HG02588 (cell line): ENCODE measurements at regions not wholly inside any gene's neighbourhood (a gene's known extent, or its start where the extent isn't known, plus 50 kb on each side); places are given as distances from the start of the nearest gene placed in this dataset.
"Not testable (repeated sequence)": the region's sequence is repeated elsewhere in the genome, so short reads cannot be mapped to it uniquely, and the experiment has no call there.

ENCODE experiments used
- ATAC-seq: cut with Tn5 transposase; IDR thresholded peaks from one replicate; pipeline ENCODE4 v1.9.1; 2021; ENCODE audit warnings: mild to moderate bottlenecking, moderate library complexity; ENCODE audit not compliant: unreplicated experiment

GRCh38 chr2:142718576-142719155 is 158.8 kb upstream of the KYNU start:
- no peak for ATAC-seq

DNA sequence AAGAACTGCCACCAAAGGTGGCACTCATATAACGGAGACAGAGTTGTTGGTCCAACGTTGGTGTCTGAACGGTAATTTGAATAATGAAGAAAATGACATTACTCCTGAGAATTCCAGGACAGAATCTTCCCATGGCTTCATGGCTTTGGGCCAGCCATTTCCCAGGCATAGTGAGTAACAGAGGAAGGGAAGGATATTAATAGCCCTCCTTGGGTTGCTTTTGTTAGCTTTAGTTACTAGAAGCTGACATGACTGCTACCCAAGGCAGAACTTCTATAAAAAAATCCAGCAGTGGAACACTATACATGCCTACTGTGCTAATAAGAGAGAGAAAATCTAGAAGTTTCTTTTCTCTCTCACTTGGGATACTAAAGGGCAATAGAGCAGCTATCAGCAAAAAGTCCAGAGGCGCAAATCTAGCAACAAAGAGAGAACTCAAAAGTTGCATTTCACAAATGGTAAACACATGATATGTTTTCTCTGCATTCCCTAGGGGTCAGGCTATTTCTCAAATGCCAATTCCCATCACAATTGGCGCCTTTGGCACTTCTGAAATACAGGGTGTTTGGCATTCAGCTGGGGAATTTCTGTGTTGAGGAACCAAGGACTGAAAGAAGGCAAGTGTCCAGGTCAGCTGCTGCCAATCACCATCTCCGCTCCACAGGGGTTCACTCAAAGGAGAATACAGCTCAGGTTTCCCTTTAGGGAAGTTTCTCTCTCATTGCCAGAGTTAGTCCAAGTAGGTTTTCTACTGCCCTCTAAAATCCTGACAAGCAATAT is 160.8 kb upstream of the KYNU start:
- no peak for ATAC-seq

DNA sequence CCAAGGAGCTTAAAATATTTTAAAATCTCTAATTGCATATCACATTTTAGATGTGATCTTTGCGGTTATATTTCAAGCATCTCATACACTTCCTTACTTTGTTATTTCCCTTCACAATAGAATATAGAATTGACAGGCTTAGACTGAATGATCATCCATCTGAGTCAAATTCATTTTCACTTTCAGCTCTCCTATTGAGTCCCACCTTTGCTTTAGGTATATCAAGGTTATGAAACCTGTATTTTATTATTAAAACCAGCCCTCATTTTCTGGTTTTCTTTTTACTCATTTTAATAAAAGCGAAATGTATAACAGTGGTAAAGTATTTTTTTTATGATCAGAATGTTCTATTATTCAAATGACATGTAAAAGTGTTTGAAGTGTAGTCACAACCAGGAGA is 162.9 kb upstream of the KYNU start:
- peak; percentile 51 for ATAC-seq

DNA sequence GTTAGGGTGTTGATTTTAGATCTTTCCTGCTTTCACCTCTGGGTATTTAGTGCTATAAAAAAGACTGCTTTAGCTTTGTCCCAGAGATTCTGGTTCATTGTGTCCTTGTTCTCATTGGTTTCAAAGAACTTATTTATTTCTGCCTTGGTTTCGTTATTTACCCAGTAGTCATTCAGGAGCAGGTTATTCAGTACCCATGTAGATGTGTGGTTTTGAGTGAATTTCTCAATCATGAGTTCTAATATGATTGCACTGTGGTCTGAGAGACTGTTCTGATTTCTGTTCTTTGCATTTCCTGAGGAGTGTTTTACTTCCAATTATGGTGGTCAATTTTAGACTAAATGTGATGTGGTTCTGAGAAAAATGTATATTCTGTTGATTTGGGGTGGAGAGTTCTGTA is 167.1 kb upstream of the KYNU start:
- no peak for ATAC-seq

GRCh38 chr2:142707318-142707717 is 170.1 kb upstream of the KYNU start:
- no peak for ATAC-seq

GRCh38 chr2:142702397-142702796 is 175.1 kb upstream of the KYNU start:
- ATAC-seq: not testable (repeated sequence)

DNA sequence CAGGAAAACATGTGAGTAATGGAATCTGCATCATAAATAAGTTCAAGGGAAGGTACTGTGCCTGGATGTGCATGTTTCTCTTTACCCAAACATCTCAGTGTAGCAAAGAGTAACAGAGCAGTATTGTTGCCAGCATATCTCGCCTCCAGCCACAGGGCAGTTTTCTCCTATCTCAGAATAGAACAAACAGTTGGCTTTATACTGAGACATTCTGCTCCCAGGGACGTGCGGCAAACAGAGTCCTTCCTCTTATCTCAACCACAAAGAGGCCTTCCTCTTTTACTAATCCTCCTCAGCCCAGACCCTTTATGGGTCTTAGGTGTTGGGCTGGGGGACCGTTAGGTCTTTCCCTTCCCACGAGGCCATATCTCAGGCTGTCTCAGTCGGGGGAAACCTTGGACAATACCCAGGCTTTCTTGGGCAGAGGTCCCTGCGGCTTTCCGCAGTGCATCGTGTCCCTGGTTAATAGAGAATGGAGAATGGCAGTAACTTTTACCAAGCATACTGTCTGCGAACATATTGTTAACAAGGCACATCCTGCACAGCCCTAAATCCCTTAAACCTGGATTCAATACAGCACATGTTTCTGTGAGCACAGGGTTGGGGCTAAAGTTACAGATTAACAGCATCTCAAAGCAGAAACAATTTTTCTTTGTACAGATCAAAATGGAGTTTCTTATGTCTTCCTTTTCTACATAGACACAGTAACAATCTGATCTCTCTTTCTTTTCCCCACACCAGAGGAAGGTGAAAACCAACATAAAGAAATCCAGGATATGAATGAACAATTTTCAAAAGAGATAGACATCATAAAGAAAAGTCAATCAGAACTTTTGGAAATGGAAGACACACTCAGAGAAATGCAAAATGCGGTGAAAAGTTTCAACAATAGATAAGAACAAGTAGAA is 181.9 kb upstream of the KYNU start:
- ATAC-seq: not testable (repeated sequence)

- no peak for ATAC-seq
Measured at GRCh38 chr2:142694282-142694681, 183.2 kb upstream of the KYNU start.

DNA sequence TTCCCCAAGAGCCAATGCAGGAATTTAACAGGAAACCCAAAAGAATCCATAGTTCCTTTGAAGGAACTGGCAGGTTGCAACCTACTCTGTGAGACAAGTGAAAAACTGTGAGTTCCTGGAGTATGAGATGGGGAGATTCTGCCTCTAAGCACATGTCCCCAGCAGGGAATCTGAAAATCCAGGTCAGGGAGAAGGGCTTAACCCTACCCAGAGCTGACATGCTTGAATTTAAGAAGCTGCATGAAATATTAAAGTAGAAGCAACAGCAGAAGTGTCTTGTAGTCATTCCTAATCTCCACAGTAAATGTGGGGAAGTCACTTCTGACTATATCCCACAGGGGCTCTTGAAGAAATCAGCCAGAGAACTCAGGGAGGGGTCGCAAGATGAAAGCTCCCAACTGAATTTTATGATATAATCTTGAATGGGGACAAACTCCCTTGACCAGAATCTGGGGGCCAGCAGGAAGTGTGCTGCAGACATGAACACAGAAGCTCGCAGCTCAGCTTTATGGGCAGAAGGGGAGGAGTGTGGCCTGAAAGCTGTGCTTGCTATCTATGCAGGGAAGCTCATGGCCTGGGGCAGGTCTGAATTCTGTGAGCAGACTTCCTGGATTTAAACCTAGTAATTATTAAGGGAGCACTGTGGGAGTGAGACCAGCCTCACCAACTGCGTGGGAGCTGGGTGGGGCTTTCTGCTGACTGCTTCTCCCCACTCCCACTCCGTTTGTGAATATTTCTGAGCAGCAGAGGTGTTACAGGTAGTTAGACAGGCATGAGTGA is 184.1 kb upstream of the KYNU start:
- ATAC-seq: no peak

- ATAC-seq: no peak
Measured at GRCh38 chr2:142688856-142689605, 188.4 kb upstream of the KYNU start.

DNA sequence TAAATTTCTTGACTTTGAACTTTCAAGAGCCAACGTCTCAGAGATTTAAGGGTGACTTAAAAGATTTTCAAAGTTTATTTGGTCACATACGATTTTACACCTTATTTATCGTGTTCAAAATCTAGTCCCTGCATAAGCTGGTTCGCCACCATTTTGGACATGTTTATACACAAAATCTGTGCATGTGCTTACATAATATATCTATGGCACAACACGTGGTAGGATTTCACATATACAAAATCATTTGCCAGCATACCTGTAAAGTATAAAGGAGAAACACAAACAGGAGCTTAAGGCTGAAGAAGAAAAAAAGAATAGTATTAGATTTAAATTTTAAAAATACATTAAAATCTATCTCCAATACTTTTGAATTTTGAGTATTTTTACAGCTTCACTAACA is 190.0 kb upstream of the KYNU start:
- no peak for ATAC-seq

- no peak for ATAC-seq
Measured at GRCh38 chr2:142687075-142687474, 190.4 kb upstream of the KYNU start.

DNA sequence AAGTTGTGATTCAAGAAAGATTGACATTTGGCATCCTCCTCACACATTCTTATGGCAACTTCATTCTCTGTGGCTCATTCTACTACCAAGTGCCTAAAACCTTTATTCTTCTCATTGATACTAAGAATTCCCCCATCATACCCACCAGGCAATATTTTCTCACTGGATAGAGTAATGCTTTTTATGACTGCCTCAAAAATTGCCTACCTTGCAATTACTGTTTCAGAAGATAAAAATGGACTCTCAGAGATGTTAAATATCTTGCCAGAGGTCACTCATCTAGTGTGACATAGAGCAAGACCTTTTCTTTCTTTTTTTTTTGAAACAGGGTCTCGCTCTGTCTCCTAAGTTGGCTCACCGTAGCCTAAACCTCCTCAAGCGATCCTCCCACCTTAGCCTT is 192.8 kb upstream of the KYNU start:
- ATAC-seq: no peak

GRCh38 chr2:142682528-142682927 is 194.9 kb upstream of the KYNU start:
- ATAC-seq: no peak

GRCh38 chr2:142681952-142682351 is 195.5 kb upstream of the KYNU start:
- ATAC-seq: no peak

DNA sequence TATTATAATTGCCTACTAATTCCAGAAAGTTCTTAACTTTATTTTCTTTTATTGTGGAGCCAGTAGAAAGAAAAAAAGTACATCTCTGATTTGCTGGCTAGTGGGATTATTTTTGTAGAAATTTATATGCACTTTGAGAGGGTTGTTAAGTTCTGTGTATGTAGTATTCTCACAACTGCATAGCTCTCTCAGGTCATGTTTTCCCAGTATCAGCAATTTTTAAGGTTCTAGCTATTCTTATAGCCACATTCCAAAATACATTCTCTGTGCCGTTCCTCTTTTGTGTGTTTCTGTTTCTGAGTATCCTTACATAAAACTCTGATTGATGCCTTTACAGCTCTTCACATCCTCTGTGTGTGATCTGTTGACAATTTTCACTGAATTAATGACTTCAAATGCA is 199.3 kb upstream of the KYNU start:
- no peak for ATAC-seq

- ATAC-seq: no peak
Measured at GRCh38 chr2:142675398-142675797, 202.1 kb upstream of the KYNU start.

DNA sequence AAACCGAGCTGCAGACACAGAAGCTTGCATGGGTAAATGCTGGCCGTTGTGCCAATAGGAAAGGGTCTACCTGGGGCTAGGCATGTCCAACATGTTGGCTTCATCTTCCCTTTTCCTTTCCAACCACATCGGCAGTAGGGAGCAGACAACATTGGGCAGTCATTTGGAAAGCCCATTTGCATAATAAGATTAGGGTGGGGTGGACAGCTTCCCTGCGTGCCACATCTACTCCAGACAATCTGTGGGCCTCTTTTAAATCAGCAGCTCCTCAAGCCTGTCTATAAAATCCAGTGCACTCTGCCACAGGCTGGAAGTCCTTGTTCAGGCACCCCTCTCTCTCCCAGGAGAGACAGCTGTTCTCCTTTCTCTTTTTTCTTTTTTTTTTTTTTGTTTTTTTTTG is 203.6 kb upstream of the KYNU start:
- no peak for ATAC-seq

DNA sequence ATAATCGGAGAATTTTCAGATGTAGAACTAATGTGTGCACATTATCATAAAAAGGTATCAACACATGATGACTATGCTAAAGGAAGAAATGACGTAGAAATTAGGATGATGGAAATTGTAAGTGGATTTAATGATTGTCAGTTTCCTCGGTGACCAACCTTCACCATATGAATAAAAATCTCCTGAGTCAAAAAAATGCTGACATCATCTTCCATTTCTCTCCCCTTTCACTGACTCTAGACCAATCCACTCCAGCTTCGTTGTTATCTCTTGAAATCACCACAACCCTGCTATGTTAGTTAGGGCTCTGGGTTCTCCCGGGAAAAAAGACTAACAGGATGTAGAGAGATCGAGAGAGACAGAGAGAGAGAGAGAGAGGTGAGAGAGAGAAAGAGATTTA is 204.8 kb upstream of the KYNU start:
- ATAC-seq: no peak

GRCh38 chr2:142670362-142670761 is 207.1 kb upstream of the KYNU start:
- no peak for ATAC-seq
